Mucosa of descending colon (tissue), 3 donors: ENCODE measurements at regions not wholly inside any gene's neighbourhood (a gene's known extent, or its start where the extent isn't known, plus 50 kb on each side); places are given as distances from the start of the nearest gene placed in this dataset.
A peak's percentile ranks its signal among the peaks of the same experiment; 100 is the strongest.

ENCODE experiments used
- ATAC-seq: fragments of 200-7000 bp; cut with Tn5 transposase; one replicate; pipeline ENCODE4 v1.9.1; 2020; ENCODE audit warnings: mild to moderate bottlenecking, moderate library complexity
- DNase-seq, 3 donors: peaks; one replicate each; pipeline ENCODE4 v3.0.0-alpha.2; 2020
- H3K36me3 ChIP-seq: fragments of 200-600 bp; one replicate; pipeline ENCODE4 v1.8.0; 2021; ENCODE audit warnings: low read depth, mild to moderate bottlenecking
- H3K4me1 ChIP-seq: fragments of 200-600 bp; one replicate; pipeline ENCODE4 v1.8.0; 2021; ENCODE audit warnings: low read depth, mild to moderate bottlenecking
- H3K4me3 ChIP-seq: fragments of 200-600 bp; one replicate; pipeline ENCODE4 v1.8.0; 2021; ENCODE audit warnings: mild to moderate bottlenecking
- H3K9me3 ChIP-seq: fragments of 200-600 bp; one replicate; pipeline ENCODE4 v1.8.0; 2021; ENCODE audit warnings: mild to moderate bottlenecking
- intact Hi-C, 2 donors: fragments of 100-400 bp; cut with DNase I in 1 of 2; cut with micrococcal nuclease in 1 of 2; formaldehyde crosslinking; loops; one replicate each; pipeline versions ENCODE4 v1.11.0 to v1.11.1; 2022; cut with DNase I, micrococcal nuclease
- TF ChIP-seq, protein P1 (sequence below): fragments of 200-600 bp; IDR thresholded peaks from one replicate; pipeline ENCODE4 v1.8.0; 2022; ENCODE audit warnings: antibody characterized with exemption, mild to moderate bottlenecking
- donor health status: DM: no; HTN: no; CAD: no; lungs with moderate emphysema.
- donor health status: DM: no; HTN: no; CAD: no.
- donor health status: DM: no; HTN: yes; CAD: no.

DNA sequence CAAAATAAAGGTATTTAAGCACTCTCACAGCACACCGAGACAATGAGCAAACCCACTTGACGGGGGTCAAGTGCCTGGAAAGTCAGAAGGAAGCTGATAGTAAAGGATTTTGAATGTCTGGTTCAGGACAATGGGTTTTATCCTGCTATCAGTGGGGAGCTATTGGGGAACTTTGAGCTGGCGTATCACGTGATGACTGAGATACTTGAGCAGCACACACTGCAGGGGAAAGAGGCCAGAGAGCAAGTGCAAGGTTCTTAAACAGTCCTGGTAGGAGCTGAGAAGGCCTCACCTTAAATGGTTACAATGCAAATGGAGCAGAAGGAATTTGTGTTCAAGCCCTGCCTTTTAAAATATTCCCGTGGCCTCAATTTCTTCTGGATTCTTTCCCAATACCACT, 225.3 kb downstream of the LACC1 start:
- Histone ChIP-seq H3K36me3 (no peaks in the 10 kb centered on the region), H3K9me3 (no peaks in the 10 kb centered on the region), H3K4me1 (peaks cover 29% of the 10 kb centered on the region), H3K4me3 (no peak overlapping the region)
- DNase-seq: no peak
- TF ChIP-seq, protein P1, sequence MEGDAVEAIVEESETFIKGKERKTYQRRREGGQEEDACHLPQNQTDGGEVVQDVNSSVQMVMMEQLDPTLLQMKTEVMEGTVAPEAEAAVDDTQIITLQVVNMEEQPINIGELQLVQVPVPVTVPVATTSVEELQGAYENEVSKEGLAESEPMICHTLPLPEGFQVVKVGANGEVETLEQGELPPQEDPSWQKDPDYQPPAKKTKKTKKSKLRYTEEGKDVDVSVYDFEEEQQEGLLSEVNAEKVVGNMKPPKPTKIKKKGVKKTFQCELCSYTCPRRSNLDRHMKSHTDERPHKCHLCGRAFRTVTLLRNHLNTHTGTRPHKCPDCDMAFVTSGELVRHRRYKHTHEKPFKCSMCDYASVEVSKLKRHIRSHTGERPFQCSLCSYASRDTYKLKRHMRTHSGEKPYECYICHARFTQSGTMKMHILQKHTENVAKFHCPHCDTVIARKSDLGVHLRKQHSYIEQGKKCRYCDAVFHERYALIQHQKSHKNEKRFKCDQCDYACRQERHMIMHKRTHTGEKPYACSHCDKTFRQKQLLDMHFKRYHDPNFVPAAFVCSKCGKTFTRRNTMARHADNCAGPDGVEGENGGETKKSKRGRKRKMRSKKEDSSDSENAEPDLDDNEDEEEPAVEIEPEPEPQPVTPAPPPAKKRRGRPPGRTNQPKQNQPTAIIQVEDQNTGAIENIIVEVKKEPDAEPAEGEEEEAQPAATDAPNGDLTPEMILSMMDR: no peak
- intact Hi-C loops: no loop called here
- ATAC-seq: no peak

DNA sequence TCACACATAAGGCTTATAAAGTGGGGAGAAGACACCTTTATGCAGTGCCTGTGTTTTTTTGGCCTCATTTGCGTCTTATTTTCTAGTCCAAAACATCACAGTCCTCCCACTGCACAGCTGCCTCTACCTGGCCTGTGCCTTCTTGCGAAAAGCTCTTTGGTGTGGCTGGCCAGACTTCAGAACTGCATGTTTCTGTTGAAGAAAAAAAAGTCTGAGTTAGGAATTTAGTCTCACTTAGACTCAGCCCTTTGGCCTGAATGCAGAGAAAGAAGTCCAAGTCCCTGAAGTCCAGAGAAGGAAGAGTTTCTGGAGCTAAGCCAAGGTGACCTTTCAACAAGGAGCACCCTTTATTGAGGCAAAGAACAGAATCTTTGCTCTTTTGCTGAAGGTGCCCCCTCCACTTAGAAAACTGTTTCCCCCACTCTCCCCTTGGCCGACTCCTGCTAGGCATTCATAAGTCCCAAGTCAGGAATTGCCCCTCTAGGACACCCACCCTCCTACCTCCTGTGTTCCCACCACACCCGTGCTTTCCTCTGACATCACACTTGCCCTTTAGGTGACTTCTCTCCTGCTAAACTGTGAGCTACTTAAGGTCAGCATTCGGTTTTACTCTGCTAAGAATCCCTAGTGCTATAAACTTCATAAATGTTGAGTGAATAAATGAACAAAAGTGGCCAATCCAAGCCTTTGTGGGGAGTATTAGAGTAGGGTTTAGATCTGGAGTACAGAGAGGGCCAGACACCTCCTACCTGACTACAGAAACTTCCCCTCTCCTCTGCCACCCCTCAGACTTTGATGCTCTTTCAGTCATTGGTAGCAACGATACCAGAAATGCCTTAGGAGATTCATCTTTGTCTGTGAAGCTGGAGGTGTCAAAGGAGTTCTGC, 226.8 kb downstream of the LACC1 start:
- intact Hi-C loops: no loop called here
- ATAC-seq: no peak
- H3K4me1 ChIP-seq: peaks cover 40% of the 10 kb centered on the region
- TF ChIP-seq, protein P1: no peak
- no peaks in the 10 kb centered on the region for H3K9me3 ChIP-seq
- no peak for DNase-seq
- no peak overlapping the region for H3K4me3 ChIP-seq
- H3K36me3 ChIP-seq: no peaks in the 10 kb centered on the region

DNA sequence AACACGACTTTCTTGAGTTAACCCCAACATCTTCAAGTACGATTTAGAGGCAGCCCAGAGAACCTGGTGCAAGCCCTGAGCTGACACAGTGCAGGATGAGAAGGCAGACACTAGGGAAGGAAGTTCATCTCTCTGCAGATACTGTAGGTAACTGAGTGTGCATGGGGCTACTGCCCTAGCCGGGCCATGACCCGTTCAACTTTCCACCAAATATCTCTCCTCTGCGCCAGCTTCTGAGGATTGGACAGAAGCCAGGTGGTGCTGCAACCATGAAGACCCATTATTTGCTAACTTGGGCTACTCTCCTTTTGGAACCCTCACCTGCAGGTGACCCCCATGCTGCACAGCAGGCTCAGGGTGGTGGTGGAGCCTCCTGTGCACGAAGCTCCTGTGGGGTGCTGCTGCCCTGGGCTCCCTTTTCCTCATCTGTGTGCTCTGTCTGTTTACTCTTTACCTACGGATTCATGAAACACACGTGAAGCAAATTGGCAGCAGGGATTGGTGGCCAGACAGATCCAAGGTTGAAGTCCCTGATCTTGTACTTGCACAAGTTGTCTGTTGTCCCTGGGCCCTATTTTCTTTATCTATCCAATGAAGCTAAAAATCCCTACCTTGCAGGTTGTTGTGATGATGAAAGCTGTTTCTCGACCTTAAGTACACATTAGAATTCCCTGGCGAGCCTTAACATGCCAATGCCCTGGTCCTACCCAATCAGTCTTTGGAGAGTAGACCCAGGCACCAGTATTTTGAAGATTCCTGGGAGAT, 227.8 kb downstream of the LACC1 start:
- intact Hi-C loops: no loop called here
- TF ChIP-seq, protein P1: no peak
- Histone ChIP-seq H3K4me1 (peaks cover 38% of the 10 kb centered on the region), H3K9me3 (no peaks in the 10 kb centered on the region), H3K36me3 (peaks cover 3% of the 10 kb centered on the region), H3K4me3 (no peak overlapping the region)
- ATAC-seq: peak; percentile 3
- peak in 1 of 3 donors; percentile 35 for DNase-seq

DNA sequence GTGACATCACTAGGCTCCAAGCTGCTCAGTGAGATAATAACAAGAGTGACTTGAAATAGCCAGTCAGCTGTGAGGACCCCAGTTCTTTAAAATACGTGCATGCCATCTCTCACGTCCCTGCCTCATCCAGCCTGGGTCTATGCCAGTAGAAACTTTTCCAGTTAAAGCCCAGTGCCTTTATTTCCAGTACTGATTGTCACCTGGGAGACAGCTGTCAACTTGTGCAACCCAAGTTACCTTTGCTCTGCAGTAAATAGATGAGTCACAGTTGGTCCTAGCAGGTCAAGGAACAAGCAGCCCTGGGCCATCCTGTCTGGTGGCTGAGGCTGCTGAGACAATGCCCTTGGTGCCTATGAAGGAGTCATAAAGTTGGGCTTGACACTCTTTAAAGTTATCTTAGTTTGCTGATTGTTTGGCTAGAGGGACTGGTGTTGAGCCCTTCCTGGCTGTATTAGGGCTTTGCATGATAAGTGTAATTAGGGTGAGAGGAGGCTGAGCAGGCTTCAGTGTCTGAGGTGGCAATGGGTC, 228.7 kb downstream of the LACC1 start:
- Histone ChIP-seq H3K4me3 (no peak overlapping the region), H3K4me1 (peaks cover 35% of the 10 kb centered on the region), H3K9me3 (no peaks in the 10 kb centered on the region), H3K36me3 (peaks cover 3% of the 10 kb centered on the region)
- intact Hi-C loops: no loop called here
- TF ChIP-seq, protein P1: no peak
- ATAC-seq (peak; percentile 84), DNase-seq (peak; percentile 77 to 89 (median 83))

DNA sequence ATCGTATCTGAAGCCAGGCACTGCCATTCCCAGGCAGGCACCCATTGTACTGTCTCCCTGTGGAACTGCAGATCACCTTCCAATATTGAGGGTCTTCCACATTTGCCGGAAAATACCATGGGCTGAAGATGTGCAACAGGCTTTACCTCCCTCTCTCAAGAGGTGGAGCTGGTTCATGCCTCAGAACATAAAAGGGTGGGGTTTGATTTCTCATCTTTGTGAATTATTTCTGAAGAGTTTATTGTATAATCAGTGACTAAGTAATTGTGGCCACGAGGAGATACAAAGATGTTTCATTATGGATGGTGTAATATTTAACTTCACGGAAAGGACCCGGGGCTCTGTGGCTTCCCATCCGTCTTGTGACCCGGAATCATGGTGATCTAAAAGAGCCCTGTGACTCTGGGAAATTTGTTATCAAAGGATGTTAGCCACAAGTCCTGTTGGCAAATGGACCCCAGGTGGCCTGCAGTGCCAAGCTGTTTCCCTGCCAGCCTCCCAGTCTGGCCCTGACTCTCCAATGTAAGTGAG, 230.5 kb downstream of the LACC1 start:
- no peaks in the 10 kb centered on the region for H3K9me3 ChIP-seq
- H3K4me1 ChIP-seq: peaks cover 27% of the 10 kb centered on the region
- peak; percentile 66 for ATAC-seq
- peak in 2 of 3 donors; percentile 50 to 53 for DNase-seq
- peaks cover 3% of the 10 kb centered on the region for H3K36me3 ChIP-seq
- intact Hi-C loops: no loop called here
- H3K4me3 ChIP-seq: no peak overlapping the region
- TF ChIP-seq, protein P1: no peak
